Epithelial cell of prostate (primary cell): ENCODE measurements at regions not wholly inside any gene's neighbourhood (a gene's known extent, or its start where the extent isn't known, plus 50 kb on each side); places are given as distances from the start of the nearest gene placed in this dataset.

Experiments used
- DNase-seq: peaks from one replicate; pipeline ENCODE4 v3.0.0-alpha.2; 2011; ENCODE audit warnings: low read depth, low spot score
- H3K27ac ChIP-seq: fragments of 450-650 bp; 2 replicates; pipeline ENCODE4 v1.5.1; 2017; ENCODE audit warnings: mild to moderate bottlenecking

- no peak overlapping the region for H3K27ac ChIP-seq
- no peak for DNase-seq
Observed at GRCh38 chr22:48798281-48799226, 1029.1 kb downstream of the BRD1 start.

DNA sequence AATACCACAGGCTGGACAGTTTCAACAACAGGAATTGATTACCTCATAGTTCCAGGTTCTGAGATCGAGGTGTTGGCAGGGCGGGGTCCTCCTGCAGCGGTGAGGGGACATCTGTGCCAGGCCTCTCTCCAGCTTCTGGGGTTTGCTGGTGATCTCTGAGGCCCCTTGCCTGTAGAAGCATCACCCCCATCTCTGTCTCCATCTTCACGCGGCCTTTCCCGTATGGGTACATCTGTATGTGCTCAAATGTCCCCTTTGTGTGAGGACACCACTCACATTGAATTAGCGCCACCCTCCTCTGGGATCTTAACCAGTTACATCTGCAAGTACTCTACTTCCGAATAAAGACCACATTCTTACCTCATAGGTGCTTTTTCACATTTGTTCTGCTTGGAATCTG is 1029.9 kb downstream of the BRD1 start:
- no peak overlapping the region for H3K27ac ChIP-seq
- DNase-seq = no peak

DNA sequence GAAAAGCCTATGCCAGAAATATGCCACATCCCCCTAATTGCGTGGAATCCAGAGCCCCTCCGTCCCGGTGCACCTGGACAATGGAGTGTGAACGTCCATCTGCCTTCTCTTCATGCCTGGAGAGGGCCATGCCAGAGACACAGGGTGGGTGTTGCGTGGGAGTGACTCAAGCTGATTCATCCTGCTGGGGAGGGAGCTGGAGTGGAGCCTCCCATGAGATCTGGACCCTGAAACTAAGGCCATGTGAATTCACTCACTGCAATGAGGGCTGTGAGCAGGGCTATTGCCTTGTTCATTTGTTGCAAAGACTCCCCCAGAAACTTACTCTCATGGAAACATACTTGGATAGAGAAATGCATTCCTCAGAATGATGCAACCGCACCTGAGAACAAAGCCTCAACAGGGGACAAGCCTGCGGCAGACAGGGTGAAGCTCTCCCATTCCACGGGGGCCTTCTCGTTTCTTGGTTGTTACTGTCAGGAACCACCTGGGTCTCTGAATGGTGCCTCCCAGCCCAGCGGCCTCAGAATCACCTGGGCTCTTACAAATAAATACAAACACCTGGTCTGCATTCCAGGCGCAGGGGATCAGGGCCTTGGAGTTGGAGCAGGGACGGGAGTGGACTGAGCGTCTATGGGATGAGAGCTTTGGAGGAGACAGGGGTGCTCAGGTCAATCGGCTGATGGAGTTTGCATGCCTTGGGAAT is 1031.2 kb downstream of the BRD1 start:
- DNase-seq = no peak
- H3K27ac ChIP-seq = no peak overlapping the region

- no peak for DNase-seq
- H3K27ac ChIP-seq = no peak overlapping the region
Observed at GRCh38 chr22:48795664-48796063, 1032.0 kb downstream of the BRD1 start.

- no peak overlapping the region for H3K27ac ChIP-seq
- DNase-seq = no peak
Observed at GRCh38 chr22:48794906-48795305, 1032.8 kb downstream of the BRD1 start.

DNA sequence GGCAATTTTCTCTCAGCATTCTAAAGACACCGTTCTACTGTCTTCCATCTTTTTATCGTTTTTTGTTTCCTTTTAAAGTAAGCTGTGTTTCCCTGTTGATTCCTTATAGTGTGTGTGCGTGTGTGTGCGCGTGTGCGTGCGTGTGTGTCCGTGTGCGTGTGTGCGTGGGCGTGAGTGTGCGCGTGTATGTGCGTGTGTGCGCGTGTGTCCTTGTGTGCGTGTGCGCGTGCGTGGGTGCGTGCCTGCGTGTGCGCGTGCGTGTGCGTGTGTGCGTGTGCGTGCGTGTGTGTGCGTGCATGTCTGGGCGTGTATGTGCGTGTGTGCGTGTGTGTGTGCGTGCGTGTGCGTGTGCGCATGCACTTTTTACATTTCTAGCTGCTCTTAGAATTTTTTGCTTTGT is 1033.7 kb downstream of the BRD1 start:
- no peak overlapping the region for H3K27ac ChIP-seq
- no peak for DNase-seq

DNA sequence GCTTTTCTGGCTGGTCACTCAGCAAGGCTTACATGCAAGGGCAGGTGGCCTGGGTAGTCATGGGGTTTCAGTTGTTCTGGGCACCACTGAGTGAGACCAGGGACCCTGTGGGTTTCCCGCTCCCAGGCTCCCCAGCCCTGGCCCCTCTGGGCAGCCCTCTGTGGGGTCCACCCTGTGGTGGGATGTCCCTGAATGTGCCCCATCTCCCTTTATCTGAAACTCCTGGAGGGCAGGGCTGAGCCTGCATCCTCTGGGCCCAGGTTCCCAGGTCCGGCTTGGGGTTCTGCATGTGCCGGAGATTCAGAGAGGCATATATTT is 1041.0 kb downstream of the BRD1 start:
- no peak overlapping the region for H3K27ac ChIP-seq
- no peak for DNase-seq

DNA sequence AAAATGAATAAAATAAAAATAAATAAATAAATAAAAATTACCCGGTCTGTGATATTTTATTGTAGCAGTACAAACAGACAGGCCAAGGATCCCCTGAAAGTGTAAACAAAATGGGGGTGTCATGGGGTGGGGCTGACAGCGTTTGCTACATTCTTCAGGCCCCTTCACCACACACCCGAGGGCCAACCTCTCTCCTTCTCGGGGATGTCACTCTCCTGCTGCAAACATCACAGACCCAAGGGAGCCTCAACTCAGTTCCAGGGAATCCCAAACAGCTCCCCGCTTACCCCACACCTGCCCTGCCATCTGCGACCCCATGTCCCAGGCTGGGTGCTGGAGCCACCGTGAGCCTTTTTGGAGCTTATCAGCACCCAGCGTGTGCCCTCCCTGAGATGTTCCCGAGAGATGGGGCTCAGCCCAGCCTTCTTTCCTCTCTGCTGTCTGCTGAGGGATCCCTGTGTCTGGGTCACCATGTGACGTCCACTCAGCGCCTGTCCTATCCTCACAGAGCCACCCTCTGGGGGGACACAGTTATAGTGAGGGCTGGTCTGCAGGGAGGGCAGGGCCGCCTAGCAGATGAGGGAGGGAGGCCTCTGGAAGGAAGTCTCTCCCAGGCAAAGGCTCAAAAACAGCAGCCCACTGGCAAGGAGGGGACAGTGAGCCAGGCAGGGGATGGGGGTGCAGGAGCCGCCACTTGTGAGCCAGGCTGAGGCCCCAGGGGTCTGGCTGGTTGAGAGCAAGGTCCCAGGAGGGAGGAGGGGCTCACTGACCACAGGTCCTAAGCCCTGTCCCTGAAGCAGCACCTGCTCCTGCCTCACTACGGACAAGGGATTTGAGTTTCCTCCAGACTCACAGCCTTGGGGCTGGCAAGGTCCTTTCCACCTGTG is 1041.6 kb downstream of the BRD1 start:
- no peak for DNase-seq
- H3K27ac ChIP-seq = no peak overlapping the region

GRCh38 chr22:48784701-48785503 is 1042.8 kb downstream of the BRD1 start:
- H3K27ac ChIP-seq = no peak overlapping the region
- no peak for DNase-seq

DNA sequence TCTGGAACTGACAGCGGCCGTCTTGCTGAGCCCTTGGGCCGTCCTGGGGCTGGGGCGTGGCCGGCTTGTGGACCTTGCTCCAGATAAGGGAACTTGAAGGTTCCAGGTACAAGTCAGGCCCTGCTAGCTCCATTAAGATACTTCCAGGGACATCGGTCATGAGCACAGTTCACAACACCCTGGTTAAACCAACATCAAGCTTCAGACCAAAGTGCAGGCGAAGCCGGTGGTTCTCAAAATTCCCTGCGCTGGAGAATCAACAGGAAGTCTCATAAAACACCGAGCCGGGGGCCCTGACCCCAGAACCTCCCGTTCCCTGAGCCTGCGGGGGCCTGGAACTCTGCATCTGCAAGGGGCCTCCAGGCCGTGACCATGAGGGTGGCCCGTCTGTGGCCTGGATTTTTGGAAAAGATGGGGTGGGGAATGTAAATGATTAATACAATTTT is 1043.8 kb downstream of the BRD1 start:
- no peak overlapping the region for H3K27ac ChIP-seq
- DNase-seq = no peak

DNA sequence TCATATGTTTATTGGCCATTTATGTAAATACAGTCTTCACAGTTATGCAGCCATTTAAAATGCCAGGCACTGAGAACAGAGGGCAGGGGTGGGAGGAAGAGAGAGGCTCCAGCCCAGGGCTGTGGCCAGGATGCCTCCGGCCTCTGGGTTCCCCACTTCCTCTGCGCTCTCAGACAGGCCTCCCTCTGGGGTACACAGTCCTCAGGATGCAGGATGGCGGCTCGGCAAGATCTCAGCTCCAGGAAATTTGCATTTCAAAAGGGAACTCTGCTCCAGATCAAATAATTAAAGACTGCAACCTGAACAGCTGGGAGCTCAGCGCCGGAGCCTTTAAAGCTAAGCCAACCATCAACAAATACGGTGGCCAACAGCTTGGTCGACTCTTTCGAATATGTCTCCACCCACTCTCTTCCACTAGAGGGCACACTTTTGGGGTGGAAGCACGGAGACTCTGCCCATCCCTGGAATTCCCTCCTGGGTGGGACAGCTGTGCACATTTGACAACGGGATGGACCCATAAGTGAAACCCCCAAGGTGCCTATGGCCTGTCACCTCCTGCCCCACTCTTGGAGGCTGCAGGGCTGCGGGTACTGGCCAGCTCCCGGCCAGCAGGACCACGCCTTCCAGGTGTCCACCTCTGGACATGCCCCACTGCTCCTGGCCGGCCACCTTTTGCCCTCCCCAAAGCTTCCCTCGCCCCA is 1044.7 kb downstream of the BRD1 start:
- H3K27ac ChIP-seq = no peak overlapping the region
- no peak for DNase-seq

DNA sequence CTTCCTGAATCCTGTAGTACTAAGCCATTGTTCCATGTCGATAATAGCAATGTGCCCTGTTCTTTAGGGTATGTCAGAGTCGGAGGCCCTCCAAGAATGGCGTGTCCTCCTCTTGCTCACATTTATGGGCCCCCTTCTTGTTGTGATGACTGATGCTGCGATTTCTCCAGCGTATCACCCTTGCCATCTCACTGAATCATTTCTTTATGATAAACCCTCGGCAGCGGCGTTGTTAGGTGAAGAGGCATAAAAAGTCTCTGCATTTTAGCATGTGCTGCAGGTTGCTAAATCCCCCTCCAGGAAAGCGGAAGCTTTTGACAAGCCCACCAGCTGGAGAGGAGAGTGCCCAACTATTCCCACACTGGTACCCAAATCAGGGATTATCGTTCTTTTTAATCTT is 1045.3 kb downstream of the BRD1 start:
- no peak for DNase-seq
- no peak overlapping the region for H3K27ac ChIP-seq

DNA sequence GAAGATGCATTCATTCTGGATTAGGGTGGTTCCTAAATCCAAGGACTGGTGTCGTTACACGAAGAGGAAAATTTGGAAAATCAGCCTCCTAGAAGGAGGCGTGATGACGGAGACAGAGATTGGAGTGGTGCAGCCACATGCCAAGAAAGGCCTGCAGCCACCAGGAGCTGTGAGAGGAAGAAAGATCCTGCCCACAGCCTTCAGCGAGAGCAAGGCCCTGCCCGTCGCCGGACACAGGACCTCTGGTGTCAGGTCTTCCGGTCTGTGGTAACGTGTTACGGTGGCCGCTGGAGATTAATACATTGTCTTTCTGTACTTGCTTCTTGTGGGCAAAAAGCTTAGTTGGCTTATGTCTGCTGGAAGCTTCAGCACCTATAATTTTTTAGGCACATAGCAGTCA is 1045.8 kb downstream of the BRD1 start:
- H3K27ac ChIP-seq = no peak overlapping the region
- no peak for DNase-seq

DNA sequence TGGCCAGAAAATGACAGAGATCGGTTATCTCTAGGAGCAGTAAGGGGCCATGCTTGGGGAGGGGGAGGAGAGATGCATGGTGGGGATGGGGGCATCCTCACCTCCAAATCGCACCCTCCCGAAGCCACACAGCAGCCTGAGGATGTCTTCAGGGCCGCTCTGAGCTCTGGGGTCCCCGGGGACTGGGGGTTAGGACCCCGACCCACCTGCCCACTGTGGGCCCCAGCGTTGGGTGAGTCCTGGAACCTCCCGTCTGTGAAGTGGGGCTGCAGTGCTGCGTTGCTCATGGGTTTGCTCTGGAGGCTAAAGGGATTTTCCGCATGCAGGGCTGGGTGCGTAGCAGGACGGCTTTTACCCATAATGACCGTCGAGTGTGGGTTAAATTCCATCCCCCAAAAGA is 1046.3 kb downstream of the BRD1 start:
- H3K27ac ChIP-seq = no peak overlapping the region
- DNase-seq = no peak

DNA sequence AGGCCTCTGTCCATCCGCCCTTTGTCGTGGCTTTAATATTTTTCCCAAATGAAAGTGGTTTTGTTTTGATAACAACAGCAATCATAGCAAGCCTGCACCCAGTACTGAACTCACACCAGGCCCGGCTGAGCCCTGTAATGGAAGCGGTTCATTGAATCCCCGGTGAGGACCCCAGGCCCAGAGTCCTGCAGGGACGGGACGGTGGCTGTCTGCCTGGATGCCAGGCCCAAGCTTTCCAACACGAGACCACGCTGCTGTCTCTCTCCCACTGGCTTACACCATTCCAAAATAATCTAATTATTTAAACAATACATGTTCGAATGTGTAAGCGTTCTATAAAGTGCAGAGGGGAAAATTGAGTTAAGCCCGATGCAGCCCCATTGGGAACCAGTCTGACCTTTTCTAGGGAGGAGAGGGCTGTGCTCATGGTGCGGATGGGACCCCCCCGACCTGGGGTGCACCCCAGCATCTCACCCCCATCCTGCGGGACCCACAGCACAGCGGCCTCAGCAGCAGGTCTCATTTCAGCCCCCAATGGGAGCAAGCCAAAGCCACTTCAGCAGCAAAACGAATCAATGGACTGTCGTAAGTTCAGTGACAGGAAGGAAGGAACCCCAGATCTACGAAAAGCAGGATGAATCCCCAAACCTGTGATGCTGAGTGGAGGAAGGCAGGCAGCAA is 1046.9 kb downstream of the BRD1 start:
- no peak for DNase-seq
- no peak overlapping the region for H3K27ac ChIP-seq

DNA sequence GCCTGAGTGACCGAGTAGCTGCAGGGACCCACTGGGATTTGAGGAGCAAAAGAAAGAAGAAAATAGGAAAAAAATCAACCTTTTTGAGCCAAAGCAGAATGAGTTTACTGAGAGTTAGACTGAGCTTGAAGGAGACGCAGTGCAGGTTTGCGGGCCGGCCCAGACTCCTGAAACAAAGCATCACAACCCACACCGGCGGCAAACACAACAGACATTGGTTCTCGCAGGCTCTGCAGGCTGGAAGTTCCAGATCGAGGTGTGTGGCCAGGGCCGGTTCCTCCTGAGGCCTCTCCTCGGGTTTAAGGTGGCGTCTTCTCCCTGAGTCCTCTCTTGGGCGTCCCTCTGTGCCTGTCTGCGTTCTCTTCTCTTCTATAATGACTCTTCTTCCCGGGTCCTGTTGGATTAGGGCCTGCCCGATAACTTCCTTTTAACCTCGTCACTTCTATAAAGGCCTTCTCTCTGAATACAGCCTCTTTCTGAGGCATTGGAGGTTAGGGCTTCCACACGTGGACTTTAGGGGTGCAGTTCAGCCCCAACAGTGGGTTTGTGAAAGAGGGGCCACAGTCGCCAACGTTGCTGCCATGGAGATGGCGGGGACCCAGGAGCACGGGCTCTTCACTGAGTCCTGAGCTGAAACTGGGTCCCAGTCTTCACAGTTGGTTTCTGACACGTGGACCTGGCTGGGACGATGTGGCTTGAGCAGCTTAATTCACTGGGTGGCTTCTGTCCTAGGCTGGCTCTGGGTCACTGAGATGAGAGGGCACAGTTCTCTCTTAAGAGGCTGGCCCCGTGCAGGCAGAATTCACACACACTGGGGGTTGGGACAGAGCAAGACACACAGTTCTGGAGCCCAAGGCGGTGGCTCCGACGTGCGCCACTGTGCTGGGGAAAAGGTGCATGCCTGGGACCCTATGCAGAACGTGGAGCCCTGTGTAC is 1047.7 kb downstream of the BRD1 start:
- H3K27ac ChIP-seq = no peak overlapping the region
- no peak for DNase-seq

- DNase-seq = no peak
Observed at GRCh38 chr22:48779211-48779643, 1048.4 kb downstream of the BRD1 start.

More at GRCh38 chr22:48779211-48779643, 1048.4 kb downstream of the BRD1 start:
- no peak overlapping the region for H3K27ac ChIP-seq
